ENCODE measurements at regions not wholly inside any gene's neighbourhood (a gene's known extent, or its start where the extent isn't known, plus 50 kb on each side); places are given as distances from the start of the nearest gene placed in this dataset.

DNA sequence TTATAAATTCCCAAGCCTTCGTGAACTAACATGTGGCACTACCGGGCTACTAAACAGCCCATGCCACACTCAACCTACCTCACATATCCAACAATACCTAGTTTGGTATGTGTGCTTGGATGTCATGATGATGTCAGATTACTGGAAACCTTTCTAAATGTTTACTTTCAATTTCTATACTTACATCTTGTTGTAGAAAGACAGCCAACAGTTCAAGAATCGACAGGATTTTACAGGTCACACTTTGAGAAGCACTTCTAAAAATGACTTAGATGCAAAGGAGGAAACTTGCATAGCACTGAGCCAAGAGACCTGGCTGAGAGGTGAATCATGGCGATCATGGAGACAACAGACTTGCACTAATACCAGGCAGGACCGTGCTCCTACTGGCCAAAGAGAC, 209.9 kb downstream of the COL4A1 start:
- no peak for DNase-seq (ENCODE audit: low read depth in 2 of 2)

DNA sequence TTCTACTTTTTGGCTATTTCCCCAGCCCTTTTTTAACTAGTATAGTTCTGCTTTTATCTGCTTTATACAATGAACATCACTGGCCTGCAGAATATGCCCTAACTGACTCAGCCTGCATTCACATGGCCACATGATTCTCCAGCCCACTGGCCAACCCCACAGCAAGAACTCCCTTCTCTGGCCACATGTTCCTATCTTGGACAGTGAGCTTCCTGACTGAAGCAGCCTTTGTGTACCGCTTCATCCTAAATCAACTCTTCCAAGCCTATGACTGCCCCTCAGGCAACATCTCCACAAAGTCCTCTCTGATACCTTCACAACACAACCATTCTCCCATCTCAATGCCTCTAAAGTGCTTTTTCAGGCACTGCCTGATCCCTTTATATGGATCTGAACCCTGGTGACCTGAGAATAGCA, 214.1 kb downstream of the COL4A1 start:
- no peak for DNase-seq (ENCODE audit: low read depth in 2 of 2)

DNA sequence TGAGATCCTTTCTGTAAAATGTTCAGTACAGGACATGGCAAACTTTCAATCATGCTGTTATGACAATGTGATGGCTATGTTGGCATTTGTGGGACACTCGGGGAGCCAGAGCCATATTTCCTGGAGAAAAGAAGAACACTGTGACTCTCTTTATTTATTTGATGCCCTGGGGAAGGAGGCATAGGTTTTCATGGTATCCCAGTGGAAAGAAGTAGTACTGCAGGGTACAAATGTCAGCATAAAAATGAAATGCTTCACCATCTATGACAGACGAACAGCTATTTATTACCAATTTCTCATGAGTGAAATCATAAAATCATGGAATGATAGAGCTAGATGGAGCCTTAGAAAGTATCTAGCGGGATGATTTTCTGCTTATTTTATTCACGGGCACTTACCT, 217.1 kb downstream of the COL4A1 start:
- no peak for DNase-seq (ENCODE audit: low read depth in 2 of 2)

DNA sequence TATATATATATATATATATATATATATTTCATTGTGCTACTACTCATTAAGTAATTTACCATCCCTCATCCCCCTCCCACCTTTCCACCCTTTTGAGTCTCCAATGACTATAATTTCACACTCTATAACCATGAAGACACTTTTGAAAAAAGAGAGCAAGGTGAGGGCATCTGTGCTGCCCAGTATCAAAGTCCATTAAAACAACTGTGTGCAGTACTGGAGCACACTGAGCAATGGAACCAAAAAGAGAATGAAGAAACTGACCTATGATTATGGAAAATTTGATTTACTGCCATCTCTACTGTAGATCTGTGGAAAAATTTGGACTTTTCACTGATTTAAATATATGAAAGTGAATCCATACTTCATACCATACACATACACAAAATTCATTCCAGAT, 217.9 kb downstream of the COL4A1 start:
- DNase-seq (ENCODE audit: low read depth in 2 of 2) = no peak

DNA sequence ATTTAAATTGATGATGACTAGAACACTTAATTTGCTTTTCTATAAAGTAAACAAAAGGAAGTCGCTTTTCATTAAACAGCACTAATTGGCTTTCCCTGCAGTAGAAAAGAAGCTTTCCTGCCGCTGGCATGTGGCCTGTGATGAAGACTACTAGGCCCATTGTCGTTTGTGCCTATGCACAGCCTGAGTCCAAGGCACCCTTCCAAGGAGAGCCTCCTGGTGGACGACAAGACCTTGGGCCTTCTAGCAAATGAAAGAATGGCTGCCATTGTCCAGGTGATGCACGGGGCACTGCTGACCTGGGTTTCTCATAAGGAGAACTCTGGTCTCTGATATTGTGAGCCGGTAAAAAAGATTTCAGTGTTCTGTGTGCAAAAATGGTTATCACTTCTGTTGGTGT, 233.0 kb downstream of the COL4A1 start:
- no peak for DNase-seq (ENCODE audit: low read depth in 2 of 2)

- DNase-seq (ENCODE audit: low read depth in 2 of 2) = no peak
Measured at GRCh38 chr13:110070511-110071120, 236.3 kb downstream of the COL4A1 start.

DNA sequence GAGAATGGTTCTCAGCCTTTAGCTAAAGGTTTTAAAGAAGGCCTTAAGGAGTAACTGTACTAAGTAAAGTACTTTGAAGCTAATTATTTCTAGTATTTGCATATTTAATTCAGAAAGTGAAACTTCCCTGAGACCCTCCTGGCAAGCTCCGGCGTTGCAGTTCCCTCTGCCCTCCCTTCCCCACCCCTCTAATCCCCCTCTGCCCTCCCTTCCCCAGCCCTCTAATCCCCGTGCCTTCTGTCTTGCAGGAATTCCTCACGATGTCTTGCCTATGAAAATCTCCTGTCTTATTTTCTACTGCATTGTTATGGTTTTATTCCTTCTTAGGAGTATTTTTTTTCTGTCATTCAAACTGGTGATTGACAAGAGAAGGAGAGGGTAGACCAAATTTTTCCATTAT, 236.9 kb downstream of the COL4A1 start:
- no peak for DNase-seq (ENCODE audit: low read depth in 2 of 2)

- no peak for DNase-seq (ENCODE audit: low read depth in 2 of 2)
Measured at GRCh38 chr13:110068176-110068473, 238.8 kb downstream of the COL4A1 start.

DNA sequence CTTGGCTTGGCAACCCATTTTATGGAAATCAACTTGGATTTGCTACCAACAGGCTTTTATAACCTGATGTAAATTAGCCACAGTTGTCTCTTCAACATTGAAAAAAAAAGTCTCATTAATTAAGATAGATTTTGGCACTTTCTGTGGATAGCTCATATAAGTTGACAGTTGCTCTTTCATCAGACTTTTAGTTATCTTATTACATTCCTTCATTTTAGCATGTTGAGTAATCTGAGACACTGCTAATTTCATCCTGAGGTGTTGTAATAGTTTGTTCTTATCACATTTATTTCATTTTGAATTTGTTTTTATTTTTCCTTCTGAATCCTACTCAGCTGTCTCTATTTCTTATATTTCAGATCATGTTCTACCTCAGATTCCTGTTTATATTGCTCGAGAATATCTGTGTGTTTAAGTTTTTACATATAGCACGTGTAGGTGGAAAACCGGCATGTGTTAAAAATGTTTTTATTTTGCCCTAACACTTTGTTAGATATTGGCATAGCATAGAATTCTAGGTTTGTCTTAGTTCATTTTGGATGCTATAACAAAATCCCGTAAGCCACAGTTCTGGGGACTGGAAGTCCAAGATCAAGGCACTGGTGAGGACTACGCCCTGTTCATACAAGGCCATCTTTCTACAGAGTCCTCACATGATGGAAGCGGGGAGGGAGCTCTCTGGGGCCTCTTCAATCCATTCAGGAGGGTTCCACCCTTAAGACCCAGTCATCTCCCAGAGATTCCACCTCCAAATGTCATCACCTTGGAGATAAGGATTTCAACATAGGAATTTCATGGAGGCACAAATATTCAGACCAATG, 239.4 kb downstream of the COL4A1 start:
- no peak for DNase-seq (ENCODE audit: low read depth in 2 of 2)

DNA sequence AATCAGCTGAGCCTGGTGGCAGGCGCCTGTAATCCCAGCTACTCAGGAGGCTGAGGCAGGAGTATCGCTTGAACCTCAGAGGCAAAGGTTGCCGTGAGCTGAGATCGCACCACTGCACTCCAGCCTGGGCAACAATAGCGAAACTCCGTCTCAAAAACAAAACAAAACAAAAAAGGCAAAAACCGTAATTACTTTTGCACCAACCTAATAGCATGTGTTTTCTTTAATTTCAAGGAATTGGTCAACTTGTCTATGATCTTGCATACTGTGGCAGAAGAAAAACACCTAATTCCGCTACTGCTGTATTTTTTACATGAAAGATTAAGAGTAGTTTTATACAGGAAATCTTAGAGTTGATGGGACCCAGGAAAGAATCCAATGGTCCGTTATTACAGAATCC, 241.2 kb downstream of the COL4A1 start:
- DNase-seq (ENCODE audit: low read depth in 2 of 2) = no peak

GRCh38 chr13:110063490-110064421, 243.2 kb downstream of the COL4A1 start:
- no peak for DNase-seq (ENCODE audit: low read depth in 2 of 2)

- DNase-seq (ENCODE audit: low read depth in 2 of 2) = no peak
Measured at GRCh38 chr13:110062777-110063442, 244.0 kb downstream of the COL4A1 start.

- DNase-seq (ENCODE audit: low read depth in 2 of 2) = no peak
Measured at GRCh38 chr13:110062077-110062776, 244.7 kb downstream of the COL4A1 start.

GRCh38 chr13:110061270-110061669, 245.7 kb downstream of the COL4A1 start:
- DNase-seq (ENCODE audit: low read depth in 2 of 2) = no peak

- no peak for DNase-seq (ENCODE audit: low read depth in 2 of 2)
Measured at GRCh38 chr13:110057052-110057451, 249.9 kb downstream of the COL4A1 start.

- DNase-seq (ENCODE audit: low read depth in 2 of 2) = no peak
Measured at GRCh38 chr13:110056640-110057039, 250.3 kb downstream of the COL4A1 start.

- DNase-seq (ENCODE audit: low read depth in 2 of 2) = no peak
Measured at GRCh38 chr13:110055089-110055488, 251.9 kb downstream of the COL4A1 start.

- no peak for DNase-seq (ENCODE audit: low read depth in 2 of 2)
Measured at GRCh38 chr13:110054041-110054440, 252.9 kb downstream of the COL4A1 start.

DNA sequence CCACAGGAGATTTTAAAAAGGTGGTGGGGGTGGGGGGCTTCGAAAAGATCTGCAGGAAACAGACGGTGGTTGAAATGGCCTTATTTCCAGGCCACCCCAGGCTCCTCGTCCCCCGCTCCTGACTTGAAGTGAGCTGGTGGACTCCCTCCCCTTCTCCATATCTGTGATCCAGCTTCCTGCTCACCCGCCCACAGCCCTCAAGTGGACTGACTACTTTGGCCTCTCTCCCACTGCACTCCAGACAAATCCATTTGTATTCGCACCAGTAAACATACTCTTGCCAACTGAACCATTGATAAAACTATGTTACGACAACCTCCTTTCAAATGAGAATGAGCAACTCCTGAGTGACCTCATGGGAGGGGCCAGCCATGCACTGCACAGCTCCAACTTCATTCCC, 259.5 kb downstream of the COL4A1 start:
- no peak for DNase-seq (ENCODE audit: low read depth in 2 of 2)

GRCh38 chr13:110046811-110047210, 260.1 kb downstream of the COL4A1 start:
- DNase-seq (ENCODE audit: low read depth in 2 of 2) = no peak

DNA sequence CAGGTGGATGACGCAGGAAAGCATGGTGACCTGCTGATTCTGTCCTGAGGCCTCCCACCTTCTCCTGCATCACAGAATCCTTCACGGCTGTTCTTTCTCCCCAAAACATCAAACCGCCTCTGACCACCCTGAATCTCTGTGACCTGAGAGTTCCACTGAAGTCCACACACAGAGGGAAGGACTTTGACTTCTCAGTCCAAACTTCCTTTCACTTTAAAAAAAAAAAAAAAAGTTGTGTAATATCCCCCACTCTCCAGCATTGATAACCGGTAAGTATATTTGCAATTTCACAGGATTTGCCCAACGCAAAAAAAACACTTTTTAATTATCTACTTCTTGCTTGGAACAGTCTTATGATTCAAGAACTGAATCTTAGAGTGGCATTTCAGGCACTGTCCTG, 259.5 kb upstream of the IRS2 start:
- DNase-seq (ENCODE audit: low read depth in 2 of 2) = no peak
